Activated gamma-delta T cell treated with Interleukin-2 at 50 U/mL for 16 hours (primary cell): ENCODE measurements at regions not wholly inside any gene's neighbourhood (a gene's known extent, or its start where the extent isn't known, plus 50 kb on each side); places are given as distances from the start of the nearest gene placed in this dataset.
"Not testable (repeated sequence)": the region's sequence is repeated elsewhere in the genome, so short reads cannot be mapped to it uniquely, and the experiment has no call there.

Experiments
- DNase-seq: peaks from one replicate; pipeline ENCODE4 v3.0.0-alpha.2; 2020

DNA sequence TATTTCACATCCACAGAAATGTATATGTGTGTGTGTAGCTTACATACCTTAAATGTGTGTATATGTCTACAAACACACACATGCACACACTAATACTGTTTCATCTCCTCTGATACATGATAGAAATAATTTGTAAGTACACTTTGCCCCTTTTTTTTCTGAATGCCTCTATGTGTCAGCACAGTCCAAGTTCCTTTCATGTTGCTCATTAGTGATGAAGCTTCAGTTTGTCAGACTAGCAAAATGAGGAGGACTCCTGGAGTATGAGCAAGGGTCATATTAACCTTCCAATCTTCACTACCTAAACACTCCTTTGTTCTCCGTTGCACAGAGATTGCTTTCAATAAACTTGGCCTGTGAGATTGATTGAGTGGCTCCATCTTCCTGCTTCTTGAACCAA lies 935.4 kb downstream of the MRPL39 start:
- DNase-seq, result no peak

DNA sequence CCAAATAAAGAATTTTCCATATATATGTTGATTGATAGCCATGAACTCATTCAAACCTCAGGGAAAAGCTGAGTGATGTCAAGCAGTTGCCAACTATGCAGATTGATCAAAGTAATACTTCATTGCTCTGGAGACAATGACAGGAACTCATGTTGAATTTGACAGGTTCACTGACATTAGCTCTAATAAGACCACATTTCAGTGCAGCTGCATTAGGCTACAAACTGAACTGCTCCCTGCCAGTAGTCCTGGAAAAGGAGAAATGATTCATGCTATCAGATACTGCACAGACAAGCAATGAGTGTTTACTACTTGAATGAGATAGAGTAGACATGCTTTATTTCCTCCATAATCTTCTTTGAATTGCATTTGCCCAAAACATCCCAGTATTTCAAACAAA lies 948.4 kb downstream of the MRPL39 start:
- no peak for DNase-seq

DNA sequence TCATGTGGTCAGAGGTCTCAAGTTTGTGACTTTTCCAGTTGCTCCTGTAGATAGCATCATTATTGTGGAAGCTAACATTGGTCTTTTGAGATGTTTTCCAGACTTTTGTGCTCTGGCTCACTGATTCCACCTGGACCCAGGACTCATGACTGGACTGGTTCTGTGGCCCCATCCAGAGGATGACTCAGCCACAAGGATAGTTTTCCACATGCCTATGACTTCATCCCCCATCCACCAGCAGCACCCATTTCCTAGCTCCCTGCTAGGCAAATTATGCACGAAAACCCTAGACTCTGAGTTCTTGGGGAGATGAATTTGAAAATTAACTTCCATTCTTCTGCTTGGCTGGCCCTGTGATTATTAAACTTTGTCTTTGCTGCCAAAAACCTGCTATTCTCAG lies 949.3 kb downstream of the MRPL39 start:
- no peak for DNase-seq

DNA sequence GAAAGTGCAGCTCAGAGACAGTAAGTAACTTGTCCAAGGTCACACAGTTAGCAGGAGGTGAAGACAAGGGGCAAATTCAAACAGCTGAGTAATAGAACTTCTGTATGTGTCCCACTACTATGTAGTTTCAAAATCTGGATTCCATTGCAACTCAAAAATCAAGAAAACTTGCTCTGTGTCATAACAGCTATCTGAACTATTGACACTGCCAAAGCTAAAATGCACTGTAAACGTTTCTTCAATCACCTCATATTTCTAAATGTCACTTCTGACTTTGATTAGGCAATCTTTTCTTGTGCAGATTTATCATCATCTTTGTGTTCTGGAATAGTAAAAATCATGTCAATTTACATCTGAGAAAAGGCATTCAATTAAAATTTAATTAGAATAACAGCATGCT lies 957.6 kb downstream of the MRPL39 start:
- no peak for DNase-seq

DNA sequence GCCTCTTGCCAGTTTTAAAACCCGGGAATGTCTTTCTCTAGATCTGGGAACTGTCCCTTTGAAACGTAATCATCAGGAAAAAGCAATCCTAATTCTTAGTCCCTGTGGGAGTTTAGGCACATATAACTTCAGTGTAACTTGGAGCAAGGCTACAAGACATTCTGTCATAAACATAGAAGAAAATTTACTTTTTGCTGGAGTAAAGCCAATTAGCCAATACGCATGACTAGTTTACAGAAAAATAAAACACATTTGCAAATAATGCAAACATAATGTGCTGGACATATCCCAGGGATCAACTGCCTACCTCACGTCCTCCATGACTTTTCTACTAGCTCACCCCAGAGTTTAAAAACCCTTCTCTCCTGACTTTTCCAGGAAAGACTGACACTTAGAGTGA lies 970.6 kb downstream of the MRPL39 start:
- no peak for DNase-seq

DNA sequence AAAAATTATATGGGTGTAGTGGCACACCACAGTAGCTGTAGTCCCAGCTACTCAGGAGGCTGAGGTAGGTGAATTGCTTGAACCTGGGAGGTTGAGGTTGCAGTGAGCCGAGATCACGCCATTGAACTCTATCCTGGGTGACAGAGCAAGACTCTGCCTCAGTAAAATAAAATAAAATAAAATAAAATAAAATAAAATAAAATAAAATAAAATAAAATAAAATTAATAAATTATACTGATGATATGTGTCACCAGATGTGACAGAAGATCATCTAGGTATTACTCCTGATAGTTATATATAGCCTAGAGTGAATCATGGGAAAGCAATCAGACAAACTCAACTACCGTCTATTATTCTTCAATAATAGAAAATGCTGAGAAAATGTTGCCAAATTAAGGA lies 972.5 kb downstream of the MRPL39 start:
- DNase-seq, result no peak

DNA sequence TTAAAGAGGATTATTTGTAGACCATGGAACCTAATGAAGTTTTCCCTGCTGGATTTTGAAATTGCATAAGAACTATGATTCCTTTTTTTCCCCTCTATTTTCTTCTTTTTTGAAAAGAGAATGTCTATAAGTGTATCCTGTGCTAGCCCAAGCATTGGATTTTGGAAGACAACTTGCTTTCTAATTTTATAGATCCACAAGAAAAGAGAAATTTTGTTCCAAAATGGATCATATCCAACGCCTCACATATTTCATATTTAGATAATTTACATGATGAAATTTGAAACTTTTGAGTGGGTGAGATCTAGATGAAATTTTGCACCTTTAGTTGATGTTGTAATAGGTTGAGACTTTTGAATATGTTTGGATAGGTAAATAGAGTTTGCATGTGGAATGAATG lies 978.7 kb downstream of the MRPL39 start:
- DNase-seq, result no peak

DNA sequence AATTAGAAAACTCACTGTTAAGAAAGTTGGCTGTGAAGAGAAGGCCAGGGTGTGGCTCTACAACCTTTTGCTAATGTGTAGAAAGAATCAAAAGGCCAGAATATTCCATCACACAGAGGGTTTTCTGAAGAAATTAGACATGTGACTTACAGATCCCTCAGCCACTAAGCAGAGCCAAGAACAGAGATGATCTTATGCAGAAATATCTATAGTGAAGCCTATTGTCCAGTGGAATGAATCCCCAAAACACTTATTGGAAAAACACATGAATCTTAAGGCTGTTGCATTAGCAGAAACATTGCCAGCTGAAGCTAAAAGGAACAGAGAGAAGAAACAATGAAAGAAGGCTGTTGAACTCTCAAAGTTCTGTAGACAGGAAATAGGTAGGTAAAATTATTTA lies 979.2 kb downstream of the MRPL39 start:
- no peak for DNase-seq

DNA sequence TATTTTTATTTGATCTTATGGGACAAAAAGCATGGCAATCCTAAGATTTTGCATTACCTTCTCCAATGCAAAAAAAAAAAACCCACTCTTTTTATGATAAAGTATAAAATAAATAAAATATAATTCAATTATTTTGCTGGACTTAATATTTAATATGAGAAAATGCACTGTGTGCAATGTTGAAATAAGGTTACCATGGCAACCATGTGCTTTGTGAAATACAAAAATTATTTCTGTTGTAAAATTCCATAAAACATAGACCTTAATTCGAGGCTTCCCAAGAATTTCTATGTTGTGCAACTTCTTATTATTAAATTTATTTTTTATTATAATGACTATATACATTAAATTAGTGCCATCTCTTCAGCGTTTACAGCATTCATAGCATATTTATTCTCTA lies 989.5 kb downstream of the MRPL39 start:
- DNase-seq, result no peak

DNA sequence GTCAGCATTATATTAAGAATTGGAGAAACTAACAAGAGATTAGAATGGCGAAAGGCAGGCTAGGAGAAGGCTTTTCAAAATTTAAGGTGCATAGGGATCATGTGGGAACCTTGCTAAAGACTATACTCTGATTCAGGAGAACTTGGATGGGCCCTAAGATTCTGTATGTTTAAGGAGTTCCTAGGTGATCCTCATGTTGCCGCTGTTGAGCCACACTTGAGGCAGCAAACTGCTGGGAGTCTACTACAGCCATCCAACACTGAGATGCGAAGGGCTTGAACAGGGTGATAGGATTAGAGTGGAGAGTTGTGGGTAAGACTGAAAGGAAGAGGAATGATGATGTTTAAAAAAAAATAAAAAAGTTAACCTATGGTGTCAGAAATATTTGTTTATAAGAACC lies 1013.2 kb downstream of the MRPL39 start:
- DNase-seq, result no peak

DNA sequence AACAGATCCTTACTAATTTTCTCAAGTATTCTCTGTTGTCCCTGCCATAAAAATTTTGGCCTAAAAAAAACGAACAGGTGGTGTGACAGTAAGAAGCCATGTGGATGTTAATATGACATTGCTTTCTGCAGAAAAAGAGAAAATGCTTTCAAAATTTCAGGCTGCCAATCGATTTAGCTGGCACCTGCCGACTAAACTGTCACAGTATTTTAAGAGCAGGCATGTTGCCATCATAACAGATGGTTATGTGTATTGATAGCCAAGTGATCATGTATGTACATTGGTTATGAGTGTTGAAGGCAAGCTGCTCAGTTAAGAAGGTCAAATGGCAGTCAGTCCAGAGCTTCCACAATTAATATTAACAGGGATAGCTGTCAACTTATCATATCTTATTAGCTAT lies 1017.0 kb downstream of the MRPL39 start:
- no peak for DNase-seq

DNA sequence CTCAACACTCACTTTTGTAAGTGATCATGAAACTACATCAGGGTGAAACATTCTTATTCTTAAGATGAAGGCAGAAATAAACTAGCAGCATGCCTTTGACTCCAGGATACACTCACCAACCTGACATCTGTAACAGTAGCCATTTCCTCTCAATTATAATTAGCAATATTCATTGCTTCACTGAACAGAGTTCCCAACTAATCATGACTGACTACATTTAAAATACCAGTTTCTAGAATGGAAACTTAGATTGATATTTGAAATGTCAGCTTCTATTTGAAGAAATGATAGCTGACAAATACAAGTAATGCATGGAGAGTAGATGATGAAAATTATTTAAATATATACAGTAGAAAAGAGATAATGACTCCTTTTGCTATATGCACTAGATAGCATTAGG lies 1023.8 kb downstream of the MRPL39 start:
- no peak for DNase-seq

DNA sequence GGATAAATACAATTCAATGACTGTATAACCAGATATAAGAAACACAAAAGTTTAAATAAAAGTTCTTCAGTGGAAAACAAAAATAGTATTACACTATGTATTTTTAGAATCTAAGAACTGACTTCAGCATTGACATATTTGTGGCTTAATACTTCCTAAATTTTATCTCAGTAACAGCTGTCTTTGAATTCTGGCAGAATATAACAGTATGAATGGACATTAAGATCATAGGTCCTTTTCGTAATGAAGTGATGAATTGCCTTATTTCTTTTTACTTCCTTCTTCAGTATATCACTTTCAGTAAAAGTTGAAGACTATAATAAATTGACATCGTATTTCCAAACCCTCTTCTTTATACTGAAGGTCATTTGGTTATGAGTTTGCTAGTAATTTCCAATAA lies 1030.0 kb downstream of the MRPL39 start:
- DNase-seq, result no peak

DNA sequence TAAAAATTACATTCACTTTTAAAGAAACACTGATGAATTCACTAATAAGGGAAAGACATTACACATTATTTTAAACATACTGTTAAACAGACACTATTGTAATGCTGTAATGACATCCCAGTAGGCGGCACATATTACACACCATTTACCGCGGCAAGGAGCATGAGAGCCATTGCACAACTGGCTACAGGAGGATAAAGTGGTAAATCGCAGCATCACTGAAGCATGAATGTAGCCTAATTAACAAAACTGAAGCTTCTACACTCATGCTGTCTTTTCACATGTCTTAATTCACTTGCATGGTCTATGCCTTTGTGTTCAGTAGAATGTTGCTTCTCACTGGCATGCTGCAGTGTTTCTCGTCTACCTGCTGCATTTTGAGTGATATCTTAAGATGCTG lies 1046.0 kb downstream of the MRPL39 start:
- no peak for DNase-seq

DNA sequence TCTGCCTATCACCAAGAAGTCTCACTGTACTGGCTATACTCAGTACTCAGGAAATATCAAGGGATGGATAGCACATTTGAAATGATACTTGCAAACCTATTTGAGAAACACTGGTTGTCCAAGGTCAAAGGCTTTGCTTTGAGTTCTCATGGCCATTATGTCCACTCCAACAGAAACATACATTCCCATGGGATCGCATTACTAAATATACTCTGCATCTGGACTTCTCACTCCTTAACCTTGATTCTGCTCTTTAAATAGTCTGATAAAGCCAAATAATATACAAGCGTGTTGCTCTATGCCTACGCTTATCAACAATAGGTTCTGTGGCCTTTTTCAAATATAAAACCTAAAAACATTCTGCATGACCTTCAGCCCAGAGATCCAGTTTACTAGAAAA lies 1054.8 kb downstream of the MRPL39 start:
- DNase-seq, result no peak

DNA sequence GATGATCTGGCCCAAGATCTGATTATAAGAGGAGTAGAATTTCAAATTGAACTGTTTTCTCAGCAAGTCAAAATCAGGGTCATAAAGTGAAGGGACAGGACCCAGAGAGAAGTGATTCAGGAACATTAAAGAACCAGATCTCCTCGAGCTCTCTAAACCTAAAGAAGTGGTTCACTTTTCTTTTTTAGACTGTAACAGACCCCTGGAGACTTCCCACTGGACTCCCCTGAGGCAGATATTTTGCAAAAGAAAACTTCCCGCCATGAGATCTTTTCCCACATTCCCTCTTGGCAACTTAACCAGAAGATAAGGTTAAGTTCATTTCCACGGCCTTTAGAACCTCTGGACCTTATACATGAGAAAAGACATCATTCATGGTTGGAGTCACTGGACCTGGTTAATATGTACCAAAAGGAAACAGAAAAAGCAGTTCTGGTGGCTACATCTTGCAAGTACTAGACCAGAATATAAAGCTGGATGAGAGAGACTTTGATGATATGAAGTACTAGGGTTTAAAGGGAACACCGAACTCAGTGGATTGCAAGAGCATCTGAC lies 1061.4 kb downstream of the MRPL39 start:
- no peak for DNase-seq

DNA sequence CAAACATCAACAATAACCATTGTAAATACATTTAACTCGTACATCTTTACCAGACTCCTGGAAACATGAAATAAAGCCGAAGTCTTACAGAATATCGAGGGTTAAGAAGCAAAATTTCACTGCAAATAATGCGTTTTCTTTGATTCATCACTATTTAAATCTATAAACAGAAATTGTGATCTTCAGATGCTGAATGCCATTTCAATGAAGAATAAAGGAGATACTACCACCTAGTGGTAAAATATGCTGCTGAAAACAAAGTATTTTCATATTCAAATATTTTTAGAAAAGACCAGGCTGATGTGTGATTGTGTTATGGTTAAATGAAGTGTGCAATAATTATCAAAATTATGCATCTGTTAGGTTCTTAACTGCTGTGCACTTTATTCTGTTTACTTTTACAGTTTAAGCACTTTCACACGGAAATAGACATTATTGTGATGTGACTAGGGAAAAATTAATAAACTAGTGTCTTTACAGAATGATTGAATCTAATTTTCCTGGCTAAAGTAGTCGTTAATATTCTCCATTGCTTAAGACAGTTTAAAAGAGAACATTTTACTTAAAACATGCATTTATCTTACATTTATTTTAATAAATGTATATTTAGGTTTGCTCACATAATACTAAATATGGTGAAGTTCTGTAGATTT lies 1093.1 kb downstream of the MRPL39 start:
- DNase-seq, result no peak

DNA sequence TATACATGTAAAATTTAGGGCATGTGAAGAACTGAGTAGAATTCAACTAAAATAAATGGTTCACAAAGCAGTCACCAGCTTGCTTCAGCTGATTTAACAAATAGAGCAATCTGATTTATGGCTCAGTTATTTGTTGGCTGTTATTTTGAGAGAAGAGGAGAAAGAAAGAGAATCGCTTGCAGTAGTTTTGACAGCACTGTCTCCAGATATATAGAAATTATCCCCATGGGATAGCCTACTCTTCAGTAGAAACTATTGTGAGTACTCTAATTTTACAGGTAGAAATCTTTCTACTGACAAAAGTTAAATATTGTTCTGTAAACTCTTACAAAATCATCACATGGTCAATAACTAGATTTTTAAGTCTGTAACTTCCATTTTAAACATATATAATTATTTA lies 1098.2 kb downstream of the MRPL39 start:
- DNase-seq, result no peak

DNA sequence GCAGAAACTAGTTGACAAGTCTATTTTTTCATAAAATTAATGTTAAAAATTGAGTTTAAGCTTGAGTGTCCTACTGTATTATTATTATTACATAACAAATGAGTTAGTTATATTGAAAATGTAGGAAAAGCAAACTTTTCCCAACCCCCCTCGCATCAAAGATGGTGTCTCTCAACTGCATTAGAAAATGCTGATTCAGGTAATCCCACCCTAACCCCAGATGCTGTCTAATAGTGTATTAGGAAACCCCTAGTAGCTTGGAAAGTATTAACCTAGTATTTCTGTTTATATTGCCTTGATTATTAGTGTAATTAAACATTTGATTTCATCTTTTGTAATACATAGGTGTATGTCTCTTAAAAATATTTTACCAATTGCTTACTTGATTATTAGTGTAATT lies 1120.3 kb downstream of the MRPL39 start:
- no peak for DNase-seq

DNA sequence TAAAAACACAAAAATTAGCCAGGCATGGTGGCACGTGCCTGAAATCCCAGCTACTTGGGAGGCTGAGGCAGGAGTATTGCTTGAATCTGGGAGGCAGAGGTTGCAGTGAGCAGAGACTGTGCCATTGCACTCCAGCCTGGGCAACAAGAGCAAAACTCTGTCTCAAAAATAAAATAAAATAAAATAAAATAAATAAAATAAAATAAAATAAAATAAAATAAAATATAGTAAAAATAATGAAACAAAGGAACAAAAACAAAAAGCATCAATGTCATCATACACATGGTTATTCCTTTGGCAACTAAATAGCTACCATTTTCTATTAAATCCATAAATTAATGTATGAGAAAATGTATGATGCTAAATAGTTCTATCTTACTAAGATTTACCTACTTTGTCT lies 1123.9 kb downstream of the MRPL39 start:
- DNase-seq, result not testable (repeated sequence)

DNA sequence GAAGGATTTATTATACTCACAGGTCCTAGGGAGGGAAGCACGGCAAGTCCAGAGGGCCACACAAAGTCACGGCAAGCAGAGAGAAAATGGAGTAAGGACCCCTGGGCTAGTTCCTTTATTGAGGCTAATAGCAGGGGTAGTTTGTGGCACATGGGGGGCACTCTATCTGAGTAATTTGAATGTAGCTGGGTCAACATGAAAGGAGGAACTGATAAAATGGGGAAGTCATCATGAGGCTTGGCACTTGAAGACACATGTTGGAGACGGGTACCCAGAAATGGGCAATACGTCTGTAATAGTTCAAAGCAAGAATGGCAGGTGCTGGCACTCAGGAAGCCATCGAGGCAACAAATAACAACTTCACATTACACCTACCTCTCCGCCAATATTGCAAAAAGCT lies 1136.4 kb downstream of the MRPL39 start:
- DNase-seq, result no peak

DNA sequence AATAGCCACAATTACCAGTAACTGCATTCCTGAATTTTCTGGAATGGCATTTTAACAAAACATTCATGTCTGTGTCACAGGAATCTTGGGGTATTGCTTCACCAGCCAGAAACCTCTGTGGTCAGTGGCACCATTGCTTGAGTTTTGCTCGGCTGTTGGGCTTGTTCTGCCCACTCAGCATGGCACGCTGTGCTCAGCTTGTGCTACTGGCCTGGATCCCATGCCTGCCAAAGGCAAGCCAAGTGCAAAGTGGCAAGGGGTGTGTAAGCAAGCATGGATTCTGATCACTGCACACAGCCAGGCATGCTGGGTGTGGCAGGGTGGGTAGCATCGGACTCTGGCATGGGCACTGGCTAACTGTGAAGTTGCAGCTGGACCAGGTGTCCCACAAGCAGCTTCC lies 1150.9 kb downstream of the MRPL39 start:
- DNase-seq, result no peak

DNA sequence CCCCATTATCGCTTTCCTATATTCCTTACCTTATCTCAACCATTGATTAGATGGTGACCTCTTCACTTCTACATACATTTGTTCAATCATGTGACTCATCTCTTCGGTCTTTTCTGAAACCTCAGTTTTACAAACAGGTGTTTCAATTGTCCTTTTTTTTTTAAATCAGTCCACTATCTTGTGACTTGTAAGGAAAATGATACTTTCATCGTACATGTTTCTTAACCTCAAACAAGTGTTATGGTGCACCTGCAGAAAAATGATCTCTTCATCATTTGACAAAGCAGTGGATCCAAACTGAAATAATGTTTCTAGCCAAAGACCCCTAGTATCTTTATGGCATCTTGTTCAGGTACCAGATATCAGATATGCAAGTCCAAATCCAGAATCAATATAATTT lies 1157.2 kb downstream of the MRPL39 start:
- DNase-seq, result no peak

DNA sequence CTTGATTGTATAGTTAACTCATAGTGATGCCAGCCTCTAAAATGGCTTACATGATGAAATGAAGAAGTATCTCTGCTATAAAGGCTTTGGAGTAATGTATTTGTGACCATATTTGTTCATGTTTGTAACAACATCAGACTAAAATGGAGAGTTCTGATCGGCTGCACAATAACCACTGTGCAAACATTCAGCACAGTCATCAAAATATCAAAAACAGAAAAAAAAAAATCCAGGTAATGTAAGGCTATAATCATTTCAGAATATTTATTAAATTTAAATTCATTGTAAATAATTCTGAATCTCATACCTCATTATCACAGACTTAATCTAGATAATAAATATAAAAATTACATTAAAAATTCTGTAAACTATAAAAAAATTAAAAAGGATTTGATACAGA lies 1161.8 kb downstream of the MRPL39 start:
- DNase-seq, result no peak

DNA sequence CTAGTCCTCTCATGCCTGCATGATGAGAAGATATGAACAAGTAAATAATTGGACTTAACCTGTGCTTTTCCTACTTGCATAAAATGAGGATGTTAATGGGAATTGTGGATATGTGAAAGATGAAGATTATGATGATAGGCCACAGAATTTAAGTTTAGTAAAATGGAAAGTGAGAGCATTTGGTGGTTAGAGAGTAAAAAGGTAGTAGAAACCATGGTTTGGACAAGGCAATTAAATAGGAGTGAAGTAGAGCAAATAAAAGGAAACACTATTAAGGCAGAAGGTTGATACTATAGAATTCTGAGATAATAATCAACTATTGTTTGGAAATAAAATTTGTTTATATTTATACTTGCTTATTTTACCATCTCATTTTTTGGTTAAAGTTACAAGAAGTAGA lies 1162.5 kb downstream of the MRPL39 start:
- DNase-seq, result no peak

DNA sequence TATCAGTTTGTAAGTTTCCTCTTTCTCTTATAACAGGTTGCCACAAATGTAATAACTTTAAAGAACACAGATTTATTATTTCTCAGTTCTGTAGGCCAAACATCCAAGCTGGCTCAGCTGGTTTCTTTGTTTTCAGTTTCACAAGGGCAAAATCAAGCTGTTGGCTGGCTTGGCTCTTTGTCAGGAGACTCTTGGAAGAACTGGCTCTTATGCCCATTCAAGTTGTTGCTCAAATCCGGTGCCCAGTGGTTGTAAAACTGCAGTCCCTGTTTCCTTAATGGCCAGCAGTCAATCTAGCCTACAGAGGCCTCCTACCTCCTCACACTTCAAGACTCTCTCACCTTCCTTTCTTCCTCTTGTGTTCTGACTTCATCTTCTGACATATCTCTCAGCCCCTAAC lies 1171.0 kb downstream of the MRPL39 start:
- no peak for DNase-seq
